Ureter (tissue), 1 donor: ENCODE measurements at regions not wholly inside any gene's neighbourhood (a gene's known extent, or its start where the extent isn't known, plus 50 kb on each side); places are given as distances from the start of the nearest gene placed in this dataset.
"Not testable (repeated sequence)": the region's sequence is repeated elsewhere in the genome, so short reads cannot be mapped to it uniquely, and the experiment has no call there.

Experiments
- DNase-seq: peaks from one replicate; pipeline ENCODE4 v3.0.0-alpha.2; 2020; ENCODE audit warnings: low spot score
- donor health status: DM: yes; HTN: yes; CAD: no.

DNA sequence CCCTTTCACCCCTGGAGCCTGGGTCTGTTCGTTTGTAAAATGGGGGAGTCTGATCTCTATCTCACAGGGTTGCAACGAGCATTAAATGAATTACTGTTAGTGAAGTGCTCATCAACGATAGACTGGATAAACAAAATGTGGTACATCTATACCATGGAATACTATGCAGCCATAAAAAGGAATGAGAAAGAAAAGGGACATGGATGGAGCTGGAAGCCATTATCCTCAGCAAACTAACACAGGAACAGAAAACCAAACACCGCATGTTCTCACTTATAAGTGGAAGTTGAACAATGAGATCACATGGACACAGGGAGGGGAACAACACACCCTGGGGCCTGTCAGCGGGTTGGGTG is 348.0 kb upstream of the ID2 start:
- not testable (repeated sequence) for DNase-seq

DNA sequence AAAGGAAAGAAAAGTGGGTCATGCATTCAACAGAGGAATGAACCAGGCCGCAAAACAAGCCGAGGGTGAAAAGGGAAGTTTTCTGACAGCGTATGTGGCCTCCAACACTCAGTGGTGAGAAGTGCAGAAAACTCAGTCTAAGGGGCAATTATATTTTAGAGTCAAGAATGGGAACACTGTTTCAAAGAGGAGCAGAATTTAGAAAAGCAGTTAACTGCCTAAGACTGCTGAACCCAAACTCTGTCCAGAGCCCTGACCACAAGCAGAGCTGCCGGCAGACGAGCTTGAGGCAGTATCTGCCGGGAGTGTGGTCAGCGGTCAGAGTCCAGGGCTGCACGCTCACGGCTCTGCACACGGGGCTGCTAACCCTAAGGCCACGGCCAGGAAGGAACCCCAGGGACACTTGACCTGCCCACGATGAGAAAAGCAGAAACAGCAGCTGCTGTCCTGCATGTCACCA is 347.0 kb upstream of the ID2 start:
- no peak for DNase-seq

DNA sequence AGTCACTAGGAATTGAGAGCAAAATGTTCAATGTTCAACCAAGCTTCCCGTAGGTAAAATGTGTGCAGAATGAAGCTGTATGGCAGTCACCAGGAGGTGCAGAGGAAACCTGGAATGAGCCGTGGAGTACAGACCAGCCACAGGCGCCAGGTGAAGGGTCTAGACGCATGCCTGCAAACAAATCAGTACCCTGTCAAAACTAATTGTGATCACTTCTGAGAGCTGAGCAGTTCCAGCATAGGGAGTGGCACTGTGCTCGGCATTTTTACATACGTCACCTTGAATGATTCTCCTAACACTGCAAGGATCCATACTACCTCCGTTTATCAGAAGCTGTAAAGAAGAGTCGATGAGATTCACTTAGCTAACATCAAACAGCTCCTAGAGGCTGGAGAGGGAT is 346.1 kb upstream of the ID2 start:
- no peak for DNase-seq

DNA sequence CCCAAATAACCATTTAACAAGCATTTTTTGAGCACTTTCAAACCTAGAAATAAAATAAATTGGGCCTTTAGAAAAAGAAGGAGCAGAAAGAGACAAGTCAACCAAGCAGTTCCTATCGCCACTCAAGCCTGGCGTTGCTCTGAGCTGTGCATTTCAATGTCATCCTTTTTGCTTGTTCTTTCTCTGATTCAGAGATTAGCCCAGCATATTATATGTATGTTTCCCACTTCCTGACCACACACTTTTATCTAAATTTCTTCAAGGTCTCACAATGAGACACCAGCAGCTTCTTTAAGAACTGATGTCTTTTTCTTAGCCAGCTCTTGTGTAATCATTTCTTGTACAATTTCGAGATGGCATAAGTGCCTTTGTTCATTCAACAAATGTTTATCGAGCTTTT is 344.5 kb upstream of the ID2 start:
- DNase-seq, result no peak

DNA sequence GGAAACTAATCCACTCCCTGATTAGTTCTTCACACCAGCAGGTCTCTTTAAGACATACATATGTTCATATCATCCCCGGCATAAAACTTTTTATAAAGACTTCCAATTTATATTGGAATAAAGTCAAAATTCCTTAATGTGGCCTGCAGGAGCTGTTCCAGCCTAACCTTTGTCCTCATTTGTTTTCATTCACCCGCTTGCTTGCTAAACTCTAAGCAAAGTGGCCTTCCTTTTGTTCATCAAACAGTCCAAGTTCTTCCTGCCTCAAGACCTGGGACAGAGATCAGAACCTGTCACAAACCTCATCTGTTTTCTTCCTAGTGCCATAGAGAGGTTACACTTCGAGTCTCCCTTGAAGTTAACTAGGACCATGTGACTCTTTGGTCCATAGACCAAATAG is 339.4 kb upstream of the ID2 start:
- DNase-seq, result no peak

DNA sequence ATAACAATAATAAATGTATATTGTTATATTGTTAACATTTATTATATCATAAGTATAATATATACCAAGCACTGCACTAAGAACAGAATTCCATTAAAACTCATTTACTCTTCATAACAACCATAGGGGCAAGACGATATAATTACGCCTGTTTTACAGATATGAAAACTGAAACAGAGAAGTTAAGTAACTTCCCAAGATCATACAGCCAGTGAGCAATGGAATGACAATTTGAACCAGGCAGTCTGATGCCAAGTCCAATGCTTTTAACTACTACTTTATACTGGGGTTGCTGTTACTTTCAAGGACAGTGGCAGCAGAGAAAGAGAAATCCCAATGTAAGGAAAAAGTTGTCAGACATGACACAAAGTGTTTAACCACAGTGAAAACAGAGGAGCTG is 338.8 kb upstream of the ID2 start:
- no peak for DNase-seq

DNA sequence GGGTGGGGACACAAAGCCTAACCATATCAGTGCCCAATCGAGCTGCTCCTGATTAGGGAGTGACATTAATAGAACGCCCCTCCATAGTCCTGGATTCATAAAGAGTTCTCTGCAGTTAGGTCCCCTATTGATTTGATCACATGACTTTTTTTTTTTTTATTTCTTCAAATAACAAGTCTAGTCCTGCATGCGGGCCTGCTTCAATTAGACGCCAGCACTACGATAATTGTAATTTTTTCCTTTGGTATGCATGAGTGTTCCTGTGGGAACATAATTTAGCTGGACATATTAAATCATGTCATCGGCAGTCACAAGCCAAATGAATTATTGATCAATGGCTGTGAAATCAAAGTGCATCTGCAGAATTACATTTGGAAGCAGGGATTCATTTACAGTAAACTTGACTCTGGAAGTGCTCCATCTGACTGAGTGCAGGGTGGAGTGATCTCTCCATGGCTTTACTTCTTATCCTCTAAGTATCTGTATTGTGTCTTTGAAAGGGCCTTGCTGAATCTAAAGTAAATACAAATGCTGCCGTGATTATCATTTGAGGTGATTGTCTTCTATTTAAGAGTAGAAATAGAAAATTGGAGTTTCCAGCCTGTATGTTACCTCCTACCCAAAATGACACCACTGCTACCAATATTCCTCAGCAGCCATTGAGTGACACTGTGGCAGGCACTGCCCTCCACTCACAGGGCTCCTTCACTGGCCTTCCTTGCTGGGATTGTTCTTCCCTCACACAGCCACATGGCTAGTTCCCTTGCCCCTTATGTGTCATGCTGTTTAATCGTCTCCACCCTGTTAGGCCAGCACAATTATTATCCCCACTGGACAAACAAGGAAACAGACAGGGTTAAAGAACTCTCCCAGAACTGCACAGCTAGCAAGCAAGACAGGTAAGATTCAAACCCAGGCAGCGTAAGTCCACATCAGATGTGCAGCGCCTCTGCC is 337.4 kb upstream of the ID2 start:
- no peak for DNase-seq

DNA sequence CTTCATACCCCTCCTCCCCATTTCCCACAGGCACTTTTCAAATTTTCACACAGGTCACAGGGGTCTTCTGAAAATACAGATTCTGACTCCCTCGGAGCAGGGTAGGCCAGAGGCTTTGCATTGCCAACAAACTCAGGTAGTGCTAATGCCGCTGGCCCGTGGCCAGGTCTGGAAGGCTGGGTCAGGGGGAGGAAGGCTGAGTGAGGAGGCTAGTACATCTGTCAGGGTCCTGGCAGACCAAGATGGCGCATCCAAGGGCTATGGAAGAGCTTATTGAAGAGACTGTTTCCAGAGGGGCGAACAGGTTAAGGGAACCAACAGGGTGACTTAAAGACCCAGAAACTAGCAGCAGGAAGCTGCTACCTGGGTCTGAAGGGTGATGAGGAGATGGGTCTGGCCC is 336.7 kb upstream of the ID2 start:
- no peak for DNase-seq

DNA sequence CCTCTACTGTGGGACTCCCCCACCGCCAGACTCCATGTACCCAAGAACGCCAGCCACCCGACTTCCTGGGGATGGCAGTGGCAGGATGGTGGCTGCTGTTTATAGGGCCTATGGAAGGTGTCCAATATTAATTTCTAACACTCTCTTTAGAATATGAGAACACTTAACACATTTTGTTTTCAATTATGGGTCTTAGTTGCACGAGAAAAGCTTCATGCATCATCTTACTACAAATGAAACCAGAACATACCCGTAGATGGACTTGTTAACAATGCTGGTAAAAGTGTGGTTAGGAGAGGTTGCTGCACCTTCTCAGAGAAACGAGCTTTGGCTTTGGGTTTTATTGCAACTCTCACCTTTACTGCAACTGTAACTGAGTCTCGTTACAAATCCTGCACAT is 335.6 kb upstream of the ID2 start:
- DNase-seq, result no peak

DNA sequence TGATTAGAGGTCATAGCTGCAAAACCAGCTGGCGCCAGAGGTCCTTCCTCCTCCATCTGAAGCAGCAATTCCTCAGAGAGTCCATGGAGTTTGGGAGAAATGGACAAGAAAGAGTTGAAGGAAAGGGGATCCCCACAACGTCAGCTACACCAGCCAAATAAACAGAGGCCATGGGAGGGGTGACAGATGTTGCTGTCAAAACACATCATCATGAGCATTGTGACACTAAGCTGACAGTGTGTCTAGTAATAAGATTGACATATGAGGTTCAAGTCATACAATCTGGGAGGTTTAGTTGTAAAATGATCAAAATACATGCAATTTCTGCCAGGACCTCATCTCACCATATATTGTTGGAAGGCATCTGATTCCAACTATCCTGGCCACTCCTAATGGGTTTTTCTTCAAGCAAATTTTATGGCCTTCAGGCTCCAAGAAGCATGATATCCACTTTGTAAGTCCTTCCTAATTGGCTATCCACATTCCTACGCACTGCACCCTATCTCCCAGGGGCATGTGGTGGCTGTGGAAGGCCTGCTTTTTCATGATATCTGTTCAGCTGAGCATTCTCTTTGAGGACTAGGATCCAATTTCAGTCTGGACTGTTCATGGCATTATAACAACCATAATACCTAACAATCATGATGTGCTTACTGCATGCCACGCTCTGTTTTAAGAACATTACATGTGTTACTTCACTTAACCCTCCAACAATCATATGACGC is 335.0 kb upstream of the ID2 start:
- no peak for DNase-seq

DNA sequence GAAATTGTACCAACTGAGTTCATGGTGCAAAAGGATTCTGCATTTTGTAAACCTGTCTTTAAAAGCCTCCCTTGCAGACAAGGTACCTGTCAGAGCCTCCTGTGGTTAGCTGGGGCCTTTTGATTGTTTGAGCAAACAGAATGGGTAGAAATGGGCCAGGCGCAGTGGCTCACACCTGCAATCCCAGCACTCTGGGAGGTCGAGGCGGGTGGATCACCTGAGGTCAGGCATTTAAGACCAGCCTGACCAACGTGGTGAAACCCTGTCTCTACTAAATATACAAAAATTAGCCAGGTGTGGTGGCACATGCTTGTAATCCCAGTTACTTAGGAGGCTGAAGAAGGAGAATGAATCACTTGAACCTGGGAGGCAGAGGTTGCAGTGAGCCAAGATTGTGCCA is 332.9 kb upstream of the ID2 start:
- not testable (repeated sequence) for DNase-seq

DNA sequence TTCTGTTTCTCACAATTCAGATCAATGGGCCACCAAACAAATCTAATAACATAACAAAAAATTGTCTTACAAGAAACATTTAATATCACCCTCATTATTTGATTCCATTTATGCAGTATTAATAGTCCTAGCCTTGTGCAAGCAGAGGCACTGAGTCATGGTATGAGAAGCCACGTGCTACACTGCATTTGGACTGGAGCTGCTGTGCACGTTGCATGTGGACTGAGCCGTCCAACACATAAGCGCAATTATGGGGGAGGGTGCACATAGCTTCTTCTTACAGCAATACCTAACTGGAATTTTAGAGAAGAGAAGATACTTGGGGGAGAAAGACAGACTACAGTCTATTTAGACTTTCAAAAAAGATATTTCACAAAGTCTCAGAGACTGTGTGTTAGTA is 329.6 kb upstream of the ID2 start:
- no peak for DNase-seq

DNA sequence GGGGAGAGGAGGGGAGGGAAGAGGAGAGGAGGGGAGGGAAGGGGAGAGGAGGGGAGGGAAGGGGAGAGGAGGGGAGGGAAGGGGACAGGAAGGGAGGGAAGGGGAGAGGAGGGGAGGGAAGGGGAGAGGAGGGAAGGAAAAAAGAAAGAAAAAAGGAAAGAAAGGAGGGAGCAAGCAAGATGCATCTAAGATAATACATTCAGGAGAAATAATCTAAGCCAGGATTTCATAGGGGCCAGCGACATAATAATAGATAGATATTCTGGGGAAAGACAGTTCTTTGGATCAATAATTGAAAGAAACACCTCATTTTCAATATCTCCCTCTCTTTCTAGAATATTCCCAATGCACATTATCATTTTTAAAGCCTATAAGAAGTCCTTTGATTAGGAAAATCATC is 328.9 kb upstream of the ID2 start:
- DNase-seq, result no peak

DNA sequence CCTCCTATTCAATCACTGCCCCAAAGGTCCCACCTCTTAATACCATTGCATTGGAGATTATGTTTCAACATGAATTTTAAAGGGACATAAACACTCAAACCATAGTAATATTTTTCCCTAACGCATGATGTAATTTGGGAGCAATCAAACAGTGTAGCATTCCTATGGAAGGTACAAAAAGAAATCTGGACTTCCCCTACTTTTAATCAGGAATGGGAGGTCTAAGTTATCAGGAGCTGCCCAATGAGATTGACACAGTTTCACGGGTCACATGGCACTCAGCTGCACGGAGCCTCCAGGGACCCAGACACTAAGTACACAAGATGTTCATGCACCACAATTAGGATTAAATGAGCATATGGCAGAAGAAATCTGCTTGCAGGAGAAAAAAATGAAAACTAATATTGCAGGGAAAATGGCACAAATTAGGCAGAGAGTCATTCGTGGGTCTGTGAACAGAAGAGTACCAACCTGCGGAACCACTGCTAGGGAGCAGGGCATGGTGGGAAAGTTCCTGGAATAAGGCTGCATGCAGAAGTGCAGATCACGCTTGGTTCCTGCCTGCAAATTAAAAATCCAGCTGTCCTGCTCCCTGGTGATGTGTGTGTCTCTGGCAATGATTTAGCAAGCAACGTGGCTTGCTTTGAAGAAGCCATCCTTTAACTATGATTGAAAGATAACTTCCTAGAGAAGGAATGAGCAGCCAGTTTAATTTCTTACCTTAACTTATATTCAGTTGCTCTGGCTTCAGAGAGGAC is 326.6 kb upstream of the ID2 start:
- DNase-seq, result no peak

DNA sequence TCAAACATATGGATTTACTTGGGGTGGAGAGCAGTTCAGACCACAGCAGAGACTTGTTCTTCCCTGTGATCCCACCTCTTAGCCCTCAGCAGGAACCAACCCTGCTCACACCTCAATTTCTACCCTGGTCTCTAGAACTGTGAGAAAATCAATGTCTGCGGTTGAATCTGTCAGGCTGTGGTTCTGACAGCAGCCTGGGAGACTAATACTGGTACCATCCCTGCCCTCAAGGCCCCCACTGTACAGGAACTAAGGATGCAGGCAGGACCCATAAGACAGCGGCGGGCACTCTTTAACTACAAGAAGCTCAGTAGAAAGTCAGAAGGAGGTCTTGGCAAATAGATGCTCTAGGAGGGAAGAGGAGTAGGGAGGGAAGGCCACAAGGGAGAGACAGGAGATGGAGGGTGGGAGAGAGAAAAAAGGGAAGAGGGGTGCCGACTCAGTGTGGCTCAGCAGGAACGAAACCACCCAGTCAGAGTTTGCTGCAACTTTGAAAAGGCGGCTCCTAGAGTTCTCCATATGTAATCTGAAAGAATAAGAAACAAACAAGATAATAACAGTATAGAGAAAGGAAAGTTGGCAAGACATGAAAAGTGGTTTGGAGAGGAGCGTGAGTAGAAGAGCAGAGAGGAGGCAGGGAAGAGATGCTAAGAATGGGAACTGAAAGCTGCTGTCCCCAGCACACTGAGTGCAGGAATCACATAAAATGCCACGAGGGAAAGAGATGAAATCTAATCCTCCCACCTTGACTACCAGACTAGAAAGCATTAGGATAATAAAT is 323.9 kb upstream of the ID2 start:
- DNase-seq, result no peak

DNA sequence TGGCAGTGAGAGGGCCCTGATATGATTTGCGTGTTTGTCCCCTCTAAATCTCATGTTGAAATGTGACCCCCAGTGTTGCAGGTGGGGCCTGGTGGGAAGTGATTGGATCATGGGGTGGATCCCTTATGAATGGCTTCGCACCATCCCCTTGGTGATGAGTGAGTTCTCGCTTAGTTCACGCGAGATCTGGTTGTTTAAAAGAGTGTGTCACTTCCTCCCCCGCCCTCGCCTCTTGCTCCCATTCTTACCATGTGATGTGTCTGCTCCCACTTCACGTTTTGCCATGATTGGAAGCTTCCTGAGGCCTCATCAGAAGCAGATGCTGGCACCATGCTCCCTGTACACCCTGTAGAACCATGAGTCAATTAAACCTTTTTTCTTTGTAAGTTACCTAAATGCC is 319.9 kb upstream of the ID2 start:
- DNase-seq, result no peak

DNA sequence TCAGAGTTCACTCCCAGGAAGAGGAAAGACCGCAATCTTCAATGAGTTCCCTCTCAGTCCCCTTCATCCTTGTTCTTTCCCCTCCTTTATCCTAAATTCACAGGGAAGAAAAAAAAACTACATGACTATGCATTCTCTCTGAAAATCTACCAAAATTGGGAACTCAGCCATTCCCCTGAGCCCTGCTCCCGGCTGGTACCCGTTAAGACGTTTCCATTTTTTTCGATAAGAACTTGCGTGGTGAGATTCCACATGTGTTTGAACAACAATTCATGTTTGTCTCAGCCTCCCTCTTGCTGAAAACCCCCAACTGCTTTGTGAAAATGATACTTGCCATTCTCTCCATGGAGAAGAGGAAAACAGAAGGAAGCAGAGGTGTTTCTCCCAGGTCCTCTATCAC is 318.7 kb upstream of the ID2 start:
- no peak for DNase-seq

DNA sequence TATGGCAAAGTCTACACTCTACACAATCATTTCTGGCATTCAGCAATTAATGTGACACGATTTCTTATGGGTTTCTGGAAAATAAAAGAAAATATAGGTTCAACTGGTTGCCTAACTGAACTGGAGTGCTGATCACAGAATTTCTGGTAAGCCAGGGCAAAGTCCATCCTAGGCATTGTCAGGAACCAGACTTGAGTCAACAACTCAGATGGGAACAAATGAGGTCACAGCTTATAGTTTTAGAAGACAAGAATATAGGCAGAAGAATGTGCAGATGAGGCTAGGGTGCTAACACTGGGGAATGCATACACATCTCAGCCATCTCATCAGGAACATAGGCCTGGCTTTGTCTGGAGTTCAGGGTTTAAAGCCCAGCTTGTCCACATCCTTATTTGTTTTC is 317.2 kb upstream of the ID2 start:
- DNase-seq, result no peak

DNA sequence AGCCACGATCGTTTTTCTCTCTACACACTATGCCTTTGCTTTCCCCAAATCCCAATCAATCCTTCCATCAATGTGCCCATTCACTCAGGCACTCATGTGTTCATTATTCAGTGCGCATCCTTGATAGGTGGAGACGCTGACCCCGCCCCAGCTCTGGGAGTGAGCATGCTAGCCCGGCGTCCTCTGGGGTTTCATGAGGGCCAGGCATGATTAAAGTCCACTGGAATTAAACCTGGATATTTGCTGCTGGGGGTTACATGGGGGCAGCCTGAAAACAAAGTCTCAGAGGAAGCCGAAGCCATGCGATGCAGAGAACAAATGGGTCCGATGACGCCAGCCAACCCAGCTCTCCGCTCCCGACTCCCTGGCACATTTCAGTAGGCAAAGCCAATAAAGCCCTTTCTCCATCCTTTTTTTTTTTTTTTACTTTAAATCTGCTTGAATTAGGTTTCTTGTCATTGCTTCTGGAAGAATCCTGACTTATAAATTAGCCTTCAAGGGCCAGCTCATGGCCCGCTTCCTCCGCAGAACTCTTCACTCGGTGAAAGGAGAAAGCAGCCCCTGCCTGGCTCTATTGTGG is 316.4 kb upstream of the ID2 start:
- DNase-seq, result no peak

DNA sequence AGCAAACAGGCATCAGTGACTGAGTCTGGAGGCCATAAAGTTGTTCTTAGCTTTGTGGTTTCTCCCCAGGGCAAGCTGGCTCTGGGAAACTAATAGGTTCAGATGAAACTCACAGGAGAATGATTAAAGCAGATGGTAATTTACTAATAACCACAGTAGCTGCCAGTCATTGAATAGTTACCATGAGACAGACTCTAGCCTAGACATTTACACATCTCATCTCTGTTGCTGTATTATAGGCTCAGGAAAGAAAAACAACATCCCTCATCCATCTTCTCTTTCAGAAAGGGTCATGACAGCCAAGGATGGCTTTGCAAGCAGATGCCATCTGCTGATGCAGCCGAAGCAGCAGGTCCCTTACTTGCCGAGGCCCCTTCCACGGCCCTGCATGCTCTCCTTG is 314.0 kb upstream of the ID2 start:
- no peak for DNase-seq

DNA sequence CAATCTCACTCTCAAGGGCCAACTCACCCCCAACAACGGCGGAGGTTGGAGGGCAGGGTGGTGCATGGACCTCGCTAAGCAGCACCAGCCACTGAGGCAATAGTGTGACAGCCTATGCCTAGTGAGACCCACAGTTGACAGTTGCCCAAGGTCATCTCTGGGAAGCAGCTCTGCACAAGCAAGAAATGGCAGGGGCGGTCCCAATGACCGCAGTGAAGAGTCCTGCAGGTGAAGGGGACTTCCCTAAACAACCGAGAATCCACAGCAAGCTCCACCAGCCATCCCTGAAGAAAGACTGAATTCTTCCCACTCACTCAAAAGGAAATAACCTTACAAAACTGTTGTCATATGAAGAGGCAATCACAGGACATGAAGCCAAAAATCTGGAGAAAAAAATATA is 313.4 kb upstream of the ID2 start:
- no peak for DNase-seq
